ENCODE measurements at regions not wholly inside any gene's neighbourhood (a gene's known extent, or its start where the extent isn't known, plus 50 kb on each side); places are given as distances from the start of the nearest gene placed in this dataset.

- no peaks in the 10 kb centered on the region for H3K4me1 ChIP-seq (ENCODE audit: insufficient read depth, low read length, severe bottlenecking)
- TF ChIP-seq CTCF (IDR thresholded peaks at IDR 0.05; ENCODE audit: low read length) (no peak), EZH2 (IDR thresholded peaks at IDR 0.05; ENCODE audit: borderline replicate concordance, low read length) (no peak)
- H4K20me1 ChIP-seq (ENCODE audit: insufficient read depth, low read length): no peaks in the 10 kb centered on the region
- no peak overlapping the region for H3K27ac ChIP-seq (ENCODE audit: low read depth, low read length, poor library complexity, severe bottlenecking)
- no peaks in the 10 kb centered on the region for H3K9me3 ChIP-seq (ENCODE audit: low read length)
- no peak overlapping the region for H2AFZ ChIP-seq (ENCODE audit: low read length)
- no peak overlapping the region for H3K4me2 ChIP-seq (ENCODE audit: low read length)
- no peaks in the 10 kb centered on the region for H3F3A ChIP-seq (ENCODE audit: insufficient read depth, low read length)
- no peaks in the 10 kb centered on the region for H3K9me2 ChIP-seq (ENCODE audit: low read depth, low read length)
- no peak overlapping the region for H3K9ac ChIP-seq (ENCODE audit: low read length)
- H3K4me3 ChIP-seq (ENCODE audit: low read depth, low read length, poor library complexity, severe bottlenecking): no peak overlapping the region
- H3K27me3 ChIP-seq (ENCODE audit: insufficient read depth, low read length): no peaks in the 10 kb centered on the region
- no peaks in the 10 kb centered on the region for H3K36me3 ChIP-seq (ENCODE audit: insufficient read depth, low read length)
- no peaks in the 10 kb centered on the region for H3K79me2 ChIP-seq (ENCODE audit: insufficient read depth, low read length)
These were observed 515.5 kb upstream of the MYT1L start for GRCh38 chr2:2846332-2847208.

DNA sequence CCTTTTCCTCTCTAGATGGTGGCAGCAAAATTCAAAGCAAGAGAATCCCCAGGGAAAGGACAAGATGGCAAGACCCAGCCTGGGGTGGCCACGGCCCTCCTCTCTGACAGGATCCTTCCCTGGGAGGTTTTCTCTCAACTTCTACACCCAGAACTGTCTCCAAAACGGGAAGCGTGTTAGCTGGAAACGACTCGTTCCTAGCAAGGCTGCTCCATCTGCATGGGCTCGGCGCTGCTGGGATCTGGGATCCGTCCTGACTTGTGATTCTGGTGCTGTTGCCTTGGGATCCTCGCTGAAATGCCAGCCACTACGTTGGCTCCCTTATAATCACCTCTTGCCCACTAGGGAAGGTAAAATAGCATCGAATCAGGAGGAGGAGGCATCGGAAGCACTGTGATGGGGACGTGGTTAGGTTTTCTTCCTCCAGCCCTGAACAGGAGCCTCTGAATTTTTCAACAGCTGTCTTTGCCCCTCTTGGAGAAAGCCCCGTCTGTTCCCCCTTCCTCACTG lies 514.8 kb upstream of the MYT1L start:
- TF ChIP-seq EZH2 (IDR thresholded peaks at IDR 0.05; ENCODE audit: borderline replicate concordance, low read length): no peak
- TF ChIP-seq CTCF (IDR thresholded peaks at IDR 0.05; ENCODE audit: low read length): no peak
- no peaks in the 10 kb centered on the region for H4K20me1 ChIP-seq (ENCODE audit: insufficient read depth, low read length)
- no peaks in the 10 kb centered on the region for H3K27me3 ChIP-seq (ENCODE audit: insufficient read depth, low read length)
- H3K4me1 ChIP-seq (ENCODE audit: insufficient read depth, low read length, severe bottlenecking): no peaks in the 10 kb centered on the region
- H3K9me2 ChIP-seq (ENCODE audit: low read depth, low read length): no peaks in the 10 kb centered on the region
- no peak overlapping the region for H3K27ac ChIP-seq (ENCODE audit: low read depth, low read length, poor library complexity, severe bottlenecking)
- H3K9me3 ChIP-seq (ENCODE audit: low read length): no peaks in the 10 kb centered on the region
- no peak overlapping the region for H3K4me2 ChIP-seq (ENCODE audit: low read length)
- H3K36me3 ChIP-seq (ENCODE audit: insufficient read depth, low read length): no peaks in the 10 kb centered on the region
- no peak overlapping the region for H3K4me3 ChIP-seq (ENCODE audit: low read depth, low read length, poor library complexity, severe bottlenecking)
- no peaks in the 10 kb centered on the region for H3K79me2 ChIP-seq (ENCODE audit: insufficient read depth, low read length)
- no peaks in the 10 kb centered on the region for H3F3A ChIP-seq (ENCODE audit: insufficient read depth, low read length)
- no peak overlapping the region for H3K9ac ChIP-seq (ENCODE audit: low read length)
- H2AFZ ChIP-seq (ENCODE audit: low read length): no peak overlapping the region

- Histone ChIP-seq H3K9me2 (ENCODE audit: low read depth, low read length) (no peaks in the 10 kb centered on the region), H3K4me2 (ENCODE audit: low read length) (no peak overlapping the region), H3K27ac (ENCODE audit: low read depth, low read length, poor library complexity, severe bottlenecking) (no peak overlapping the region), H3F3A (ENCODE audit: insufficient read depth, low read length) (no peaks in the 10 kb centered on the region), H3K4me3 (ENCODE audit: low read depth, low read length, poor library complexity, severe bottlenecking) (no peak overlapping the region), H3K9me3 (ENCODE audit: low read length) (no peaks in the 10 kb centered on the region), H3K27me3 (ENCODE audit: insufficient read depth, low read length) (no peaks in the 10 kb centered on the region), H3K79me2 (ENCODE audit: insufficient read depth, low read length) (no peaks in the 10 kb centered on the region), H3K36me3 (ENCODE audit: insufficient read depth, low read length) (no peaks in the 10 kb centered on the region), H4K20me1 (ENCODE audit: insufficient read depth, low read length) (no peaks in the 10 kb centered on the region), H3K4me1 (ENCODE audit: insufficient read depth, low read length, severe bottlenecking) (no peaks in the 10 kb centered on the region), H3K9ac (ENCODE audit: low read length) (no peak overlapping the region), H2AFZ (ENCODE audit: low read length) (no peak overlapping the region)
- TF ChIP-seq CTCF (IDR thresholded peaks at IDR 0.05; ENCODE audit: low read length): no peak
- no peak for TF ChIP-seq EZH2 (IDR thresholded peaks at IDR 0.05; ENCODE audit: borderline replicate concordance, low read length)
These were observed 514.2 kb upstream of the MYT1L start for GRCh38 chr2:2845267-2845666.
